H1 (cell line): ENCODE measurements at regions not wholly inside any gene's neighbourhood (a gene's known extent, or its start where the extent isn't known, plus 50 kb on each side); places are given as distances from the start of the nearest gene placed in this dataset.

Experiments
- CHD7 ChIP-seq: fragments of 300-600 bp; sonication (generic); IDR thresholded peaks from 2 replicates; pipeline ENCODE4 v1.7.1; 2012; ENCODE audit warnings: low read length, moderate library complexity, mild to moderate bottlenecking, inconsistent platforms; ENCODE audit not compliant: insufficient replicate concordance
- KDM5A ChIP-seq: fragments of 200-600 bp; IDR thresholded peaks from 2 replicates; pipeline ENCODE4 v1.7.1; 2012; ENCODE audit warnings: mild to moderate bottlenecking, low read length, inconsistent platforms, mixed read lengths
- SIN3A ChIP-seq, 2 experiments: IDR thresholded peaks in 1 of 2; conservative IDR thresholded peaks in 1 of 2; 2 replicates each; pipeline ENCODE4 v1.6.1; 2011 to 2012; ENCODE audit warnings: low read length in 2 of 2, improper control_type of control experiment in 1 of 2, low read depth in 1 of 2, mild to moderate bottlenecking in 1 of 2

DNA sequence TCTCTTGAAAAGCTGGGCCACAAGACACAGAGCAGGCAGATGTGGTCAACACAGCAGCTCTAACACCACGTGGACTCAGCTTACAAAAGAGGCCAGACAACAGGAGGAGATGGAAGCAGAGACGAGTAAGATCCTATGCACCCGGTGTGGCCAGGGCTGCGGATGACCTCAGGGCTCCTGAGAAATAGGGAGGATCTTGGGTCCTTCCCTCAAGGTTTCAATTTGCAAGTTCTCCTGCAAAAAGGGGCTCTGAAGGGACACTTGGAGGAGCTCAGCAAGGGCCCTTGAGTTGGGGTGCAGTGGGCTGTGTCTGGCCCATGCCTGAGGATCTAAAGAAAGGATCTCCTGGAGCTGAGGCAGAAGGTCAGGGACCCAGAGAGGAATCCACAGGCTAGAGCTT lies 249.5 kb upstream of the IGF1R start (continued):
- TF ChIP-seq CHD7 (no peak), SIN3A (conservative IDR thresholded peaks at IDR 0.05 in 1 of 2, IDR thresholded peaks at IDR 0.05 in 1 of 2; ENCODE audit: low read depth in 1 of 2, low read length in 2 of 2) (no peak), KDM5A (no peak)
